ENCODE measurements at regions not wholly inside any gene's neighbourhood (a gene's known extent, or its start where the extent isn't known, plus 50 kb on each side); places are given as distances from the start of the nearest gene placed in this dataset.

DNA sequence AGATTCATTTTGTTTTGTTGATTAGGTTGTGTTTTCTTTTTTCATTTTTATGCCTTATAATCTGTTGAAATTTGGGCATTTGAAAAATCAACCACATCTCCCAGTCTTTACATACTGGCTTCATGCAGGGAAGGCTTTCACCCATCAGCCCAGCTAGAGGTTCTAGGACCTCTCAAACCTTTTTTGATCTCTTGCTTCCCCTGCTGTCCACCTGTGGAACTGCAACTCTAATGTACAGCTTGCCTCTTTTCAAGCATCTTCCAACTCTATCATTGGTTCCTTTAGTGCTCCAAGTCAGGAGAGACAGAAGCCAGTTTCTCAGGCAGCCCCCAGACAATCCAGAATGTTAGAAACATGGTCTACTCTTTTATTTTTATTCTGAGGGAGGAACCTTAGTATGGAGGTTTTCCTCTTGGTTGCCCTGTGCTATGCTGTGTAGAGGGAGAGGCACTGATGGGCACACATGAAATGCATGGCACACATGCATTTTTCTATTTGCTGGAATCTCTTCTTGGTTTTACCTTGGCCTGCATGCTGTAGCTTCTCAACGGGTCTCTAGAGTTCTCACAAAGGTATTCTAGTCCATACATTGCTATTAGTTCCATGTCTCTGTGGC is 107.2 kb upstream of the L3MBTL4 start:
- no peak for DNase-seq

DNA sequence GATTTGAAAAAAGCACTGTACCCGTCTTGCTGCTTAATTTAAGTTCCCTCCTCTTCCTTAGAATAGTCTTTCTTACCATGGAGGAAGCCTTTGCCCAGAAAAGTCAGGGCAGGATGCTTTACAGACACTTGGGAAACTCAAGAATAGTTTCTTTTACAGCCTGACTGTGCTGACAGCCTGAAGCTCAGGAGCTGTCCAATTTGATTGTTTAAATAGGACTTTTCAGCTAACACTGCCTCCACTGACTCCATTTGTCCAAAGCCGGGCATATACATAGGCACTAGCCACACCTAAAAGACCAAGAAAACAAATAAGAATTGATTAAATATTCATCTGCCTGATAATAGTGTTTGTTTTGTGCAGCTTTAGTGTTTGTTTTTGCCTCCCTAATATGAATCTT is 110.9 kb upstream of the L3MBTL4 start:
- no peak for DNase-seq

DNA sequence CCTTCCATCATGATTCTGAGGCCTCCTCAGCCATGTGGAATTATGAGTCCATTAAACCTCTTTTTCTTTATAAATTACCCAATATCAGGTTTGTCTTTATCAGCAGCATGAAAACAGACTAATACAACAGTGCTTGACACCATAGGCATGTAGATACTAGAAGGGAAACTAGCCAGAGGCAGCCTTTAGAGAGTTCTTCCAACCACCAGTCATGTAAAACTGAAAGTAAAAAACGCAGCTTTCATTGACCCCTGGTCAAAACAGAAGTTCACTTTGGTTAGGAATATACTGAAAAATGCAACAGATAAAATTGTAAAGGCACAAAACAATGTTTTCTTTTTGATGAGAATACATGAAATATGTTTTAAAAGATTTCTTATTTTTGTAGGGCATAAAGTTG is 122.8 kb upstream of the L3MBTL4 start:
- DNase-seq, result no peak

DNA sequence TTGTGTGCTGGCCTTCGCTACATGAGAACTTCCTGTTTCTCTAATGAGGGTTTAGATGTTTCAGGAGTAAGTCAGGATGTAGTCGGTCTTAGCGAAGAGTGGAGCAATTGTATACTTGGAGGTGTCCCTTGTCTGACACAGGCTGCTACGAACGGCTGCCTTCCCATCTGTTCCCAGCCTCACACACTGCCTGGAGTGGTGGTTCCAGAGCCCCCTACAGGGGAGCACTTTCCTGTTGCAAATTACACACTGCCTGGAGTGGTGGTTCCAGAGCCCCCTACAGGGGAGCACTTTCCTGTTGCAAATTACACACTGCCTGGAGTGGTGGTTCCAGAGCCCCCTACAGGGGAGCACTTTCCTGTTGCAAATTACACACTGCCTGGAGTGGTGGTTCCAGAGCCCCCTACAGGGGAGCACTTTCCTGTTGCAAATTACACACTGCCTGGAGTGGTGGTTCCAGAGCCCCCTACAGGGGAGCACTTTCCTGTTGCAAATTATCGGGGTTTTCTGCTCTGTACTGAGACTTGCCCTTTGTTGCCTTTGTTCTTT is 126.5 kb upstream of the L3MBTL4 start:
- peak in 2 of 58 donors; percentile 3 to 21 for DNase-seq

DNA sequence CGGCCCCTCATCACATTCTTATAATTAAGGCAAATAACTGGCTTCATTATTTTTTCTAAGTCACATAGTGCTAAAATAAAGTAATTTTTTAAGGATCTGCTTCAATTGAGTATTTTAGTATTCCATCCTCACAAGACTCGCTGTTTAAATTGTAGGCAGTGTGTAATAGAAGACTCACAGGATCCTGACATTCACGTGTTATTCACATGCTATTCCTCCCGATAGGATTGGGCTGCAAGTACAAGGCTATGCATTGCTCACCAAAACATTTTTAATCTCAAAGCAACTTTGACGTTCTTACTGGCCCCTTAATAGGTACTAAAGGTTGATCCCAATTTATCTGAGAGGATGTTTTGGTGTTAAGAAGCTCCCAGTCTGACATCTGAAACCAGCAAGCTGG is 127.6 kb upstream of the L3MBTL4 start:
- no peak for DNase-seq

DNA sequence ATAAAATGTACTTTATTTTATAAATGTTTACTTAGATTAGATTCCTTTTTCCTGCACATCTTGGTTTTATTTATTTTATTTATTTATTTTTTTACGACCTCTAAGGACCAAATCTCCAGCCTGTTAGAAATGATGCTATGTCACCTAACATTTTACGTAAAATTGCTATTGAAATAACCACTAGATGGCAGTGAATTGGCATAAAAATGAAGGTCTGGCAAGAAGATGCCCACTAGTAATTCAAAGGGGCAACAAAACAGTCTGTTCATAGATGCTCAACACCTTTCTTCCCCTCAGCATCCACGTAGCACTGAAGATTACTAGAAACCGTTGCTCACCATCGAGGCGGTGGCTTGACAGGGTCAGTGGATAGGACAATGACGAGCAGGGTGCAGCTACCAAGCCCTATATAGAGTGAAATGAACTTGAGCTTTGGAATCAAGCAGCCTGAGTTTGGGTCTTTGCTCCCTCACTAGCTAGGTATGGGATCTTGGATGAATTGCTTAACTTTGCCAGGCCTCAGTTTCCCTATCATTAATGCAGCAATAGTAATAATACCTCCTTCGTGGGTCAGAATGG is 128.7 kb upstream of the L3MBTL4 start:
- DNase-seq, result peak in 3 of 58 donors; percentile 5 to 12 (median 12)

DNA sequence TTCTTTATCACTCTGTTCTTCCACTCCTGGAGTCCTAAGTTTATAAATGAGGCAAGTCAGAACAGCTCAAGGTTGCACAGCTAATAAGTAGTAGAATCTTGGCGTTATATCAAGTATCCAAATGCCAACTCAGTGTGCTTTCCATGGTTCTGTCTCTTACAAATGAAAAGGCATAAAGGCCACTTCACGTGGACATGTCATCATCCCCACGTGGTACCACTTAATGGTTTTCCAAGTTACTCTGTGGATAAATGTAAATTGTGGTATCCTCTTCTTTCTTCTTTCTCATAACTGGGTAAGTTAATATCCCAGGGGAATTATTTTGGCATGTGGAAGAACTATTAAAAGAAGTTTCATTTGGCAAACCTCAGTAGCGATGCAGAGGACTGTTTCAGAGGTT is 131.5 kb upstream of the L3MBTL4 start:
- no peak for DNase-seq

DNA sequence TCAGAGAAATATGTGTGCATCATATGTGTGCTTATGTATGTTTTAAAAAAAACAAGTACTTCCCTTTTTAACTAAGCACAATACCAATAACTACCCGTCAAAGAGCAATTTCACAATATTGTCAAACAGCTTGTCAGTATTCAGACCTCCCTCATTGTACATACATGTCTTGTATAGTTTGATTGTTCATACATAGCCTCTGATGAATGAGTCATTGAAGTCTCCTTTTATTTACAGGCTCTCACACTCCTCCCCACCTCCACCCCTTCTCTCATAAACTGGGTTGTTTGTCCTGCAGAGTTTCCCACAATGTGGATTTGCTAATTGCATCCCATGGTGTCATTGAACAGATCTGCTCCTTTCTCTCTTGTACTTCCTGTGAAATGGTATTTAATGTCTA is 132.8 kb upstream of the L3MBTL4 start:
- DNase-seq, result no peak

DNA sequence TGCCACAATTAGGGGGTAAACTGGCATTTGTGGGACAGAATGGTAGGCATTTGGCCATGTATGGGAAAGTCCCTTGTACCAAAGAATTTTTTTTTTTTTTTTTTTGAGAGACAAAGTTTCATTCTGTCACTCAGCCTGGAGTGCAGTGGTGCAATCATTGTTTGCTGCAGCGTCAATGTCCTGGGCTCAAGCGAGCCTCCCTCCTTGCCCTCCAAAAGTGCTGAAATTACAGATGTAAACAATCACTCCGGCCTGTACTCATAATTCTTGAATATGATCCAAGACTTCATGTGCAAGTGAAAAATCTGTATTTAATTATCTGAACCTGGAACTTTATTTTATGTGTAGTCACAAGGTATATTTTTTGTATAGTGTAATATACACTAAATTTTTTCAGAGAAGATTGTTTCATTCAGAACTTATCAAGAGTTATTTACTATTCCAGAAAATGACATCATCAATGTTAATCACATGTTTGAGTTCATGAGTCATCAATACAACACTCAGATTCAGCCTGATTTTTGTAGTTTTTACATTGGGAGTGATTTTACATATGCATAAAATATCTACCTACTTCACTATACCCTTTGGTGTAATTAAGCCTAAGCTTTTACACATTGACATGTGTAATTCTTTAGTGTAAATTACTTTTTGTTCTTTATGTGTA is 138.7 kb upstream of the L3MBTL4 start:
- no peak for DNase-seq

DNA sequence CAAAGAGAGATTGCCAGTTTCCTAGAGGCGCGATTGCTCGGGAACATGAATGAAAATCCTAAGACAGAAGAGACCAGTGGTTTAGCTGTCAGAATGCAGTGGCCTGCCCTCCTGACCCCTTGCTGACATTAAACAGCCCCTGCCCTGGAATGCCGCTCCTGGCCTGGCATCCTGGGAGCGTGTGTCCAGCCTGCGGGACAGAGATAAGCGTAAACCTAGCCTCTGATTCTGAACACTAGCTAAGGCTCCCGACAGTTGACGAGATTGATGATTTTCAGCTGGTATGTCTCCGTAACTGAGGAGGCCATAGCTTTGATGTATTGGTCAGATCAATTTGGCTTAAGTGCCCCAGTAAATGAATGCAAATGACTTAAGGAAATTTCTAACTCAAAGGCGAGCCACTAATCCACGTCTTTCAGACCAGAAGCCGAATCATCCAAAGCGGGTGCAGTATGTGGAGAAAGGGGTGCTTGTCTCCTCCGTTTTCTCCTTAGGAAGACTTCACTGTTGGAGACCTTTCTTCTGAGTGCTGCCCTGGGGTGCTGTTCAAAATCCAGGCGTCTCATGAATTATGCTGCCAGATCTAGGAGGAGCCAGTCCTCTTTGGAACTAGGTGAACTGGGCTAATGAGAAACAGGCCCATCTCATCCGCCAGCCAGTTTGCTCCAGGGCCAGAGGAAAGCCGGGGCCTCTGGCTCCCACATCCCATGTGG is 142.5 kb upstream of the L3MBTL4 start:
- peak in 2 of 58 donors; percentile 11 to 42 for DNase-seq

DNA sequence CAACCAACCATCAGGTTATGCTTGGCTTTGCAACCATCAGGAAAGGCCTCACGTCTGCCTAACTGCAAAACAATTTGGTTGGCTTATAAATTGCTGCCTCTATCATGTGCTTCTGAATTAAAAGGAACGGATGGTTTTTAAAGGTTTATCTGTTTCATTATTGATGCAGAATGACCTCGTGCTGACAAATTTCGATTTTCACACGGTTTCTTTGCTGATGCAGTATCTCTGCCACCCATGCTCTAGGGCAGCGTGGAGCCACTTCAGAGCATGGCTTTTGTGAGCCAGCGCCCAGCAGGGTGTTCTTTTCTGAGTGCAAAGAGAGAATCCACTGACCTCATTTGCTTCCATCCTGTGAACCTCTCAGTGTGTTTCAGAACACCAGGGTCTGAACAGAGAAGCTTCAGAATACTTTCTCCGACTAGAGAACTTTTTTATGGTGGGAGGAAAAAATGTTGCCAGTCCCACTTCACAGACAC is 143.1 kb upstream of the L3MBTL4 start:
- DNase-seq, result peak in 1 of 58 donors; percentile 42

DNA sequence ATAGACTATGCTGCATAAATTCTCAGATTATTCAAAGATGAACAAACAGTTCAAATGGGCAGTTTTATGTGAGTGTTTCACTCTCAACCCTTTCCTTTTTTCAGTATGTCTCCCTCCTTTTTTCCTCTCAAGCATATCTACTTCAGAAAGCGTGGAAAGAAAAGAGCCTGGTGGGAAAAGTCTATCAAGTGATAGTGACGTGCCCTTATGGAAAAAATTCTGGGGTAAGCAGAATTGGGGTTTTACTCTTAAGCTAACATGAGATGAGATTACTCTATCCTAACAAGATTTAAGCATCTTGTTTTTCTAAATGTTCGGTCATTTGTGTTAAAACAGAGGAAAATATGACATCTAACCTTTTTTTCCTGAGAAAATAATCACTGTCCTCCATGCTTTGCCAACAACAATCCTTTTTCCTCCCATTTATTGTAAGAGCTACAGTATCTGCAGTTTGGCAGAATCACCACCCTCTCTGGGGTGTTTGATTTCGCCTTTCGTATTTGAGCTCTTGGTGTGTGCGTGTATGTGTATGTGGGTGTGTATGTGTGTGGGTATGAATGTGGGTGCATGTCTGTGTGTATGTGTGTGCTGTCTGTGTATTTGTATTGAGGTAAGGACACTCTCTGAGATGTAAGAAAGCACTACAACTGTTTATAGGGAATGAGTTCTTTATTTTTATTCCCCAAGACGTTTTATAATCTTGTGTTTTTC is 143.9 kb upstream of the L3MBTL4 start:
- no peak for DNase-seq

DNA sequence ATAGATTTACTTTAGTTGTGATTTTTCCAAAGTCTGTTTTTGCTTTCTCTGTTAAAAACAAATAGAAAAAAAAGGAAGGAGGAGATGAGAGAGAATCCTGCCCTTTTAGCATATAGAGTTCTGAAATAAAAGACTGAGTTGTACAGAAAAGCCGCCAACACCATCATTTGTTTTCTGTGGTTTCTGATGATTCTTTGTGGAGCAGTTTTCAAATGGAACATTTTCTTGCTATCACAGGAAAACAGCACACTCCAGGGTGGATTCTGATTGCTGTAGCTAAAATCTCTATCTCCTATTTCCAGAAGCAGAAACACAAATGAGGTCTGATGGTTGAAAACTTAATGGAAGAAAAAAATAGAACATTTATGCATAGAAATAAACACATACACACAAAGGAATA is 144.6 kb upstream of the L3MBTL4 start:
- no peak for DNase-seq

DNA sequence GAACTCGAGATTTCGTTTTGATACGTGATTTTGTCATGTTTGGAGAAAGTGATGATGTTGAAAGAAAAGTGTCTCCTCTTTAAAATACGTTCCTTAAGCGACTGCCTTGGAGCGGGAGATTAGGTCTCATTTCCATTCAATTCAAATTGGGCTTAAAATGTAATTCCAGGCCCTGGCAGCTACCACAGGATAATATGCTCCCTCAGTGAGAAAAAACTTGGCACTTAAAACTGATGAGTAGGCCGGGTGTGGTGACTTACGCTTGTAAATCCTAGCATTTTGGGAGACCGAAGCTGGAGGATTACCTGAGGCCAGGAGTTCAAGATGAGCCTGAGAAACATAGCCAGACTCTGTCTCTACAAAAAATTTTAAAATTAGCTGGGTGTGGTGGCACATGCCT is 146.3 kb upstream of the L3MBTL4 start:
- no peak for DNase-seq

DNA sequence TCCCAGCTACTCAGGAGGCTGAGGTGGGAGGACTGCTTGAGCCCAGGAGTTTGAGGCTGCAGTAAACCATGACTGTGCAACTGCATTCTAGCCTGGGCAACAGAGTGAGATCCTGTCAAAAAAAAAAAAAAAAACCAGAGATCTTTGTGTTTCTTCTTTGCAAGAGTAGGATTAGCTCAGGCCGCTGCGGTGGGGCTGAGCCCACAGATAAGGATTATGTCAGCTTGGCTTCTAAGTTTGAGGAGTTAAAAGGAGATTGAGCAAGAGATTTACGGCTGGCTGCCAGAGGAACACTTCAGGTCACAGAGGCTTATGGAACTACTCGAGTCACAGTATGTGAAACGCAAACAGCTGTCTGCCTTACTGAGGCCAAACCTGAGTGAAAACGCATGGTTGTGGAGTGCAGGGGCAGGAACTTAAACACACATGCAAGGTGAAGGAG is 146.7 kb upstream of the L3MBTL4 start:
- DNase-seq, result no peak

DNA sequence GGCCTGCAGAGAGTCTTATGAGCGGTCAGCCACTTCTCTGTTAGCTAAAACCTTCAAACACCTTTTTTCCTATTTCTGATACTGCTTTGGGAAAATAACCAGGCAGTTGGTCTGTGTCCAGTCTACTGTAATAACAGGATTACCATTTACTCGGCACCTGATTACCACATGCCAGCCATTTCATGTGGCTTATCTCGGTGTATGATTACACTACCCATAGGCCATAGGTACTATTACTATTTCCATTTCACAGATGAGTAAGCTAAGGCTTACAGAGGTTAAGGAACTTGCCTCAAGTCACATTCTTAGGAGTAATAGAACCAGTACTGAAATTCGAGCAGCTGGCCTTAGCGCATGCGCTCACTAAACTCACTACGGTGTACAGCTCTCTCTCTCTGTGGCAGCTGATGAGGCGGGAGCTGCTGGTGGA is 147.2 kb upstream of the L3MBTL4 start:
- no peak for DNase-seq

DNA sequence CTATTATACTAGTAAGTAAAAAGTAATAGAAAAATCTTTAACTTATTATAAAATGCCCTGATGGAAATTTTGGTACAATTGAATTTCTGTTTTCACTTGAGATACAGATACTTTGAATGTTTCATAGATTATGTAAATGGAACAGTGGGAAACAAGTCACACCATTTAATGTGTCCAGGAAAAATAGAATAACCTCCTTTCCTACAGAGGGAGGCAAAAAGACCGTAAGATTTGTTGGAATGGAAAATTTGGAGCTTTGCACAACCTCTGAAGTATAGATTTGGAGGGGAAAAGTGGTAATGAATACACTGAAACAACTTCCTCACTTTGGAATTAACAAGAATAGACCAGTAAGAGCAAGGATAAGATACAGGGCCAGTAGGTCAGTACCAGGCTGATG is 149.2 kb upstream of the L3MBTL4 start:
- no peak for DNase-seq

DNA sequence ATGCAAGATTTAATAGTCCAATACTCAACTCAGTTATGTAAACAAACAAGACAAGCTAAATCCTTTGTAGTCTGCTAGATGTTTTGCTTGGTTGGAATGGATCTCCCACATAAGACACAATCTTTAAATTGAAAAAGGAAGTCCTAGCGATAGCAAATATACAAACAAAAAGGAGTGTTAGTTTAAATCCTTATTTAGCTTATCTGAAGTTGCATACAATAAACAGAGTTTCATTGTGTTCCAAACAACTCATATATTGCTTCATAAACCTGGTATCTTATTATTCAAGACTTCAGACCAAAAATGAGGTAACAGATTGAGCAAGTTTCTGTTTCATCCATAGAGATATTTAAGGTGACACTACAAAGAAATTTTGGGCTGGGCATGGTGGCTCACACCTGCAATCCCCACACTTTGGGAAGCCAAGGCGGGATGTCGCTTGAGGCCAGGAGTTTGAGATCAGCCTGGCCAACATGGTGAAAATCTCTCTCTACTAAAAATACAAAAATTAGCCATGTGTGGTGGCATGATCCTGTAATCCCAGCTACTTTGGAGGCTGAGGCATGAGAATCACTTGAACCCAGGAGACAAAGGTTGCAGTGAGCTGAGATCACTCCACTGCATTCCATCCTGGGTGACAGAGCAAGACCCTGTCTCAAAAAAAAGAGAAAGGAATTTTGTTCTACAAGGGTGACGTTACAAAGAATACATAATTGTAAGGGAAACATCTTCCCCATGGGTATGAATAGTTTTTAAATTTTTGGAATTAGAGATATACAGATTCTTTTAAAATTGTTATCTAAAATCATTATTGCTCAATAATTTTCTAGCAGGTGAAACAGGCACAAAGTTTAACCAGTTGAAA is 150.5 kb upstream of the L3MBTL4 start:
- DNase-seq, result no peak

DNA sequence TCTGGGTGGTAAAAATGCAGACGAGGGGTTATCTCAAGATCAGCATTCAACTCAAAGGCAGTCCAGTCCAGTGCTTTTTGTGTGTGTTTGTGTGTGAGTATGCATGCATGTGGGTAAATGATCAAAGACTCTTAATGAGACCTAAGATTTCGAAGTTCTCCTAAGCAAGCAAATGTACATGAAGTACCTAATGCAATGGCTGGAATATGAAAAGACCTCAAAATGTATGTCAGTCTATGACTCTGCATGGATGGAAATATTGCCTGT is 151.0 kb upstream of the L3MBTL4 start:
- DNase-seq, result no peak

DNA sequence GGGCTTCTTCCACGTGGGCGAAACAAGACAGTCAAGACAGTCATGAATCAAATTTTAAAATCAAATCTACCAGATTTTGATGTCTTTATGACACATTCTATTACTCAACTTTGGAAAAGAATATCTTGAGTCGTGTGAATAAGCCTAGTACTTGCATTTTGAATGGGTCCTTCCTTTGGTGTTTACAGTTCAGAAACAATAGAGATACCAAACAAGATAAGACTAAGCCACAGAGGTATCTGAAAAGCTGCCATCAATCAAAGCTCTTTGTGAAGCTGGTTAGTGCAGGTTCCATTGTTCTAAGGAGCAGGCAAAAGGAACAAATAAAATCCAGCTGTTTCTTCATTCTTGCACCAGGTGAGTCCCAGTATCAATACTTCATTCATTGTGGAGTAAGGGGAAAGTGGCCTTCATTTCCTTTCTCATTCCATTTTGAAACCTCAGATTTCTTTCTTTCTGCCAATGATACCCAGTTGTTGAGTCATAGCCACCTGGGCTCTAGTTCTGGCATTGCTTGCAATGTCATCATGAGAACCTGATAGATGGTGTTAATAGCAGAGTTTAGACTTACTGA is 151.7 kb upstream of the L3MBTL4 start:
- DNase-seq, result no peak

Data from anterior cingulate cortex (tissue), 58 donors.